ENCODE measurements at regions not wholly inside any gene's neighbourhood (a gene's known extent, or its start where the extent isn't known, plus 50 kb on each side); places are given as distances from the start of the nearest gene placed in this dataset.

DNA sequence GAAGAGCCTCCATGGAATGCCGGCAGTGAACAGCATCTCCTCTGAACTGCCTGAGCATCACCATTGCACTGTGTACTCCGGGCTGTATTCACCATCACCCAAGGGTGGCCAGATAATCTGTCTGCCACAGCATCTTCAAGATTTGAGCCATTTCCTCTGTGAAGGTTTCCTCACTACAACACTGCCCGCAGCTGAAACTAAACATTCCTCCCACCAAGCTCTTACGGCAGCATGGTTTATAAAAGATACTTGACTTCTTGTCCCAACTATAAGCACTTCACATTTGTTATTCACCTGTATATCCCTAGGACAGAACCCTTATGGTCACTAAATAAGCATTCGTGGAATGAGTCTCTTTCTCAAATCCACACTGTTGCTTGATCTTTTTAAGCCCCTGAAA, 125.9 kb downstream of the SST start:
- DNase-seq (ENCODE audit: low spot score in 2 of 2): no peak
- Histone ChIP-seq H3K9me3 (no peaks in the 10 kb centered on the region), H3K36me3 (no peaks in the 10 kb centered on the region), H3K27me3 (no peaks in the 10 kb centered on the region), H3K27ac (no peak overlapping the region), H3K4me3 (no peak overlapping the region), H3K4me1 (no peaks in the 10 kb centered on the region)
- intact Hi-C loops (cut with DNase I): no loop called here
- TF ChIP-seq CTCF (IDR thresholded peaks at IDR 0.05): no peak

DNA sequence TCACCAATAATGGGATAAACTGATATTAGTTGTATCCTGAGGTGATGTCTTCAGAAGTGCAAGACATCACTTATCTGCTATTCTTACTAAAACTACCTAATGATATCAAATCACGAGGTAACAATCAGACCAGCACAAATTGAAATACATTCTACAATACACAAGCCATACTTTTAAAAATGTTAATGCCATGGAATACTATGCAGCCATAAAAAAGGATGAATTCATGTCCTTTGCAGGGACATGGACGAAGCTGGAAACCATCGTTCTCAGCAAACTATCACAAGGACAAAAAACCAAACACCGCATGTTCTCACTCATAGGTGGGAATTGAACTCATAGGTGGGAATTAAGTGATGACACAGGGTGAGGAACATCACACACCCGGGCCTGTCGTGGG, 129.3 kb downstream of the SST start:
- no peaks in the 10 kb centered on the region for H3K27me3 ChIP-seq
- DNase-seq (ENCODE audit: low spot score in 2 of 2): no peak
- H3K4me3 ChIP-seq: no peak overlapping the region
- intact Hi-C loops (cut with DNase I): no loop called here
- no peak for TF ChIP-seq CTCF (IDR thresholded peaks at IDR 0.05)
- no peaks in the 10 kb centered on the region for H3K4me1 ChIP-seq
- H3K27ac ChIP-seq: no peak overlapping the region
- H3K9me3 ChIP-seq: no peaks in the 10 kb centered on the region
- H3K36me3 ChIP-seq: no peaks in the 10 kb centered on the region

DNA sequence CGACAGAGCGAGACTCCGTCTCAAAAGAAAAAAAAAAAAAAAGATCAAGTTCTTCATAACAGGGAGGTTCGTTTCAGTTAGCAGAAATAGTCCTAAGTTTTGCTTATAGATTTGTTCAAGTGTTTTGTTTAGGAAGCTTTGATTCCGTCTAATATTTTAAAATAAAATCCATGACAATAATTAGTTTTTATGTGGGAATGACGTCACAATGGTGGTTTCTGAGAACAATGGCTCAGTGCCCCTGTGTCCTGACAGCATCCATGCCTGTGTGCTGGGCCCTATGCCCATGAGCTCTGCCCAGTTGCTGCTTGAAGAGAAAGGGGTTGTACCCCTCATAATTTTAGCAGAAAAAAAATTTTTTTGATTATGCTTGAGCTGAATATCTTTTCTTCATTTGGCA, 134.0 kb downstream of the SST start:
- Histone ChIP-seq H3K27ac (no peak overlapping the region), H3K4me1 (no peaks in the 10 kb centered on the region), H3K9me3 (no peaks in the 10 kb centered on the region), H3K4me3 (no peak overlapping the region), H3K36me3 (no peaks in the 10 kb centered on the region), H3K27me3 (no peaks in the 10 kb centered on the region)
- no peak for DNase-seq (ENCODE audit: low spot score in 2 of 2)
- intact Hi-C loops (cut with DNase I): no loop called here
- no peak for TF ChIP-seq CTCF (IDR thresholded peaks at IDR 0.05)

- H3K4me3 ChIP-seq: no peak overlapping the region
Observed at GRCh38 chr3:187533797-187534196, 136.4 kb downstream of the SST start.

DNA sequence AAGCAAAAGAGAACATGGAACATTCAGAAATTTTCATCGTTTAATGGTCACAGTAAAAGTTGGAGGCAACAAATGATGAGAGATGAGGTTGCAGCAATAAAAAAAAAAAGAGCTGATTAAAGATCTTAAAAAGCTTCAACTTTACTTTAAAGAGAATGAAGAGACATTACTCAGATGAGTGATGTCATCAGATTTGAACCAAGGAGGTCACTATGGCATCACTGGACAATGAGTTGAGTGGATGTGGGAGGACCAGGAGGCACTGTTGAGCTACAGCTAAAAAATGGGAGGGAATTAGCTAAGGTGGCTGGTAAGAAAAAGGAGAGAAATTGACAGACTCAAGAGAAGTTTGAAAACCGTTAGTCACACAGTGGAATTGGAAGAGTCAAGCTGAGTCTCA, 138.4 kb downstream of the SST start:
- Histone ChIP-seq H3K27me3 (no peaks in the 10 kb centered on the region), H3K4me3 (no peak overlapping the region), H3K4me1 (no peaks in the 10 kb centered on the region), H3K27ac (no peak overlapping the region), H3K9me3 (no peaks in the 10 kb centered on the region), H3K36me3 (no peaks in the 10 kb centered on the region)
- TF ChIP-seq CTCF (IDR thresholded peaks at IDR 0.05): no peak
- intact Hi-C loops (cut with DNase I): no loop called here
- no peak for DNase-seq (ENCODE audit: low spot score in 2 of 2)

More at GRCh38 chr3:187533797-187534196, 136.4 kb downstream of the SST start:
- H3K36me3 ChIP-seq: no peaks in the 10 kb centered on the region
- no peak for TF ChIP-seq CTCF (IDR thresholded peaks at IDR 0.05)
- H3K27me3 ChIP-seq: no peaks in the 10 kb centered on the region
- H3K4me1 ChIP-seq: no peaks in the 10 kb centered on the region
- no peak for DNase-seq (ENCODE audit: low spot score in 2 of 2)
- H3K27ac ChIP-seq: no peak overlapping the region
- intact Hi-C loops (cut with DNase I): no loop called here
- no peaks in the 10 kb centered on the region for H3K9me3 ChIP-seq

GRCh38 chr3:187522890-187523289, 147.3 kb downstream of the SST start:
- no peaks in the 10 kb centered on the region for H3K4me1 ChIP-seq
- no peaks in the 10 kb centered on the region for H3K9me3 ChIP-seq
- no peak overlapping the region for H3K27ac ChIP-seq
- intact Hi-C loops (cut with DNase I): no loop called here
- H3K27me3 ChIP-seq: no peaks in the 10 kb centered on the region
- TF ChIP-seq CTCF (IDR thresholded peaks at IDR 0.05): no peak
- no peaks in the 10 kb centered on the region for H3K36me3 ChIP-seq
- no peak overlapping the region for H3K4me3 ChIP-seq
- no peak for DNase-seq (ENCODE audit: low spot score in 2 of 2)
